ENCODE measurements at regions not wholly inside any gene's neighbourhood (a gene's known extent, or its start where the extent isn't known, plus 50 kb on each side); places are given as distances from the start of the nearest gene placed in this dataset.

- DNase-seq: no peak
These were observed 84.2 kb upstream of the STXBP6 start for GRCh38 chr14:25134184-25134583.

- DNase-seq: peak; percentile 17
These were observed 82.9 kb upstream of the STXBP6 start for GRCh38 chr14:25132732-25133422.

GRCh38 chr14:25132094-25132493, 82.1 kb upstream of the STXBP6 start:
- no peak for DNase-seq

GRCh38 chr14:25122843-25123242, 72.9 kb upstream of the STXBP6 start:
- no peak for DNase-seq

GRCh38 chr14:25122211-25122610, 72.3 kb upstream of the STXBP6 start:
- DNase-seq: no peak

GRCh38 chr14:25121337-25122129, 71.6 kb upstream of the STXBP6 start:
- DNase-seq: no peak

- no peak for DNase-seq
These were observed 70.3 kb upstream of the STXBP6 start for GRCh38 chr14:25120261-25120660.

GRCh38 chr14:25118671-25119070, 68.7 kb upstream of the STXBP6 start:
- no peak for DNase-seq

- DNase-seq: no peak
These were observed 67.4 kb upstream of the STXBP6 start for GRCh38 chr14:25117342-25117741.

GRCh38 chr14:25116607-25117006, 66.7 kb upstream of the STXBP6 start:
- no peak for DNase-seq

GRCh38 chr14:25113394-25113793, 63.4 kb upstream of the STXBP6 start:
- DNase-seq: no peak

- no peak for DNase-seq
These were observed 61.2 kb upstream of the STXBP6 start for GRCh38 chr14:25111061-25111601.

- DNase-seq: no peak
These were observed 60.2 kb upstream of the STXBP6 start for GRCh38 chr14:25110106-25110505.

GRCh38 chr14:25108959-25109358, 59.0 kb upstream of the STXBP6 start:
- no peak for DNase-seq

- DNase-seq: no peak
These were observed 58.3 kb upstream of the STXBP6 start for GRCh38 chr14:25108291-25108690.

- DNase-seq: no peak
These were observed 53.9 kb upstream of the STXBP6 start for GRCh38 chr14:25103820-25104219.

- DNase-seq: no peak
These were observed 53.3 kb upstream of the STXBP6 start for GRCh38 chr14:25103271-25103670.

- DNase-seq: no peak
These were observed 52.8 kb upstream of the STXBP6 start for GRCh38 chr14:25102788-25103187.

GRCh38 chr14:25101276-25101675, 51.3 kb upstream of the STXBP6 start:
- DNase-seq: no peak
